ENCODE measurements at regions not wholly inside any gene's neighbourhood (a gene's known extent, or its start where the extent isn't known, plus 50 kb on each side); places are given as distances from the start of the nearest gene placed in this dataset.
"Not testable (repeated sequence)": the region's sequence is repeated elsewhere in the genome, so short reads cannot be mapped to it uniquely, and the experiment has no call there.

DNA sequence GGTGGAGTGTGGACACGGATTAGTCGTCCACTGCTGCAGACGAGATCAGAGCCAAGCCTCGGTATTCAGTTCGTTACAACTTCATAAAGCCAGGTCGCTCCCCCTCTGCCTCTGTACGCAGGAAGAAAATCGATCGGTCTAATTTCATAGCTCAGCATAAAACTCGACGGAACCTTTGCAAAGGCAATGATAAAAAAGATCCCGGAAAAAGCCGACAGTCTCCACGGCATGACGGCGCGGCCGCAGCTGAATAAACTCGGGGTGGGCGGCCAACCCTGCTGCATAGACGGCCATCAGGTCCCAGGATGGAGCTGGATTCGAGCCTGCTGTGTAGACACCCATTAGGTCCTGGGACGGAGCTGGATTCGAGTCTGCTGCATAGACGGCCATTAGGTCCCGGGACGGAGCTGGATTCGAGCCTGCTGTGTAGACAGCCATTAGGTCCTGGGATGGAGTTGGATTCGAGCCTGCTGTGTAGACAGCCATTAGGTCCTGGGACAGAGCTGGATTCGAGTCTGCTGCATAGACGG lies 113.8 kb upstream of the PPP2R3B start:
- no peak for DNase-seq

DNA sequence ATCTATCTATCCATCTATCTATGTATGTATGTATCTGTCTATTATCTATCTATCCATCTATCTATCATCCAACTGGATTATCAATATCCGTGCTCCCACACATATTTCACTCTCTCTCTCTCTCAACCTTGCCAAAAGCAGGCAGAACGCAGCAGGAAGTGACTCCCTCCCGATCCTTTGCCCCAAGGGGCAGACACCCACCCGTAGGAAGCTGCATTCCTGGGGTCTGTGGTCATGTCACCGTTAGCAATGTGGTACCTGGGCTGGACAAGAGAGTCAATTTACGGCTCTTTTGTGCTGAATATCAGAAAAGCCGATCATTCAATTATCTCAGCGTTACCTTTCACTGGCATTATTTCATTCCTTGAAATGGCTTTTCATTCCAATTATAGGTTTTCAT lies 119.6 kb upstream of the PPP2R3B start:
- no peak for DNase-seq

DNA sequence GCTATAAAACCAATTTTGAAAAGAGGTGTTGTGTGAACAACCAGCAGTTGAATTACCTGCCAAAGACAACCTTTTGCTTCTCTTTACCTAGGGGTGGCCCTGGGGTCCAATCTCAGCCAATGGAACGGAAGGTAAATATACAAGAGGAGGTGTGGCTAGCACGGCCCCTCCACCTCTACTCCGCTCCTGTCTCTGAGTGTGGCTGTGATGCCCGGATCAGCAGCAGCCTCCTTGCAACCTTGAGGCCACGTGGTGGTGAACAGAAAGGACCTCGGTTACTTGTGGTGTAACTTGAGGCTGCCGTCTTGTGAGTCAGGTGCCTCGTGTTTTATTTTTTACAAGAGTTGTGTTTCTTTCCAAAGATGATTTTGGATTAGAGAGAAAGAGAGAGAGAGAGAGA lies 121.5 kb upstream of the PPP2R3B start:
- no peak for DNase-seq

DNA sequence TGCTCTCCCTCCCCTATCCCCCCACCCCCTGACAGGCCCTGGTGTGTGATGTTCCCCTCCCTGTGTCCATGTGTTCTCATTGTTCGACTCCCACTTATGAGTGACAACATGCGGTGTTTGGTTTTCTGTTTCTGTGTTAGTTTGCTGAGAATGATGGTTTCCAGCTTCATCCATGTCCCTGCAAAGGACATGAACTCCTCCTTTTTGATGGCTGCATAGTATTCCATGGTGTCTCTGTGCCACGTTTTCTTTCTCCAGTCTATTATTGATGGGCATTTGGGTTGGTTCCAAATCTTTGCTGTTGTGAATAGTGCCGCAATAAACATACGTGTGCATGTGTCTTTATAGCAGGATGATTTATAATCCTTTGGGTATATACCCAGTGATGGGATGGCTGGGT lies 121.8 kb upstream of the SHOX start:
- not testable (repeated sequence) for DNase-seq

DNA sequence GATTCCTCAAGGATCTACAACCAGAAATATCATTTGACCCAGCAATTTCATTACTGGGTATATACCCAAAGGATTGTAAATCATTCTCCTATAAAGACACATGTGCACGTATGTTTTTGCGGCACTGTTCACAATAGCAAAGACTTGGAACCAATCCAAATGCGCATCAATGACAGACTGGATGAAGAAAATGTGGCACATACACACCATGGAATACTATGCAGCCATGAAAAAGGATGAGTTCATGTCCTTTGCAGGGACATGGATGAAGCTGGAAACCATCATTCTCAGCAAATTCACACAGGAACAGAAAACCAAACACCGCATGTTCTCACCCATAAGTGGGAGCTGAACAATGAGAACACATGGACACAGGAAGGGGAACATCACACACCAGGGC lies 119.5 kb upstream of the SHOX start:
- DNase-seq = not testable (repeated sequence)

DNA sequence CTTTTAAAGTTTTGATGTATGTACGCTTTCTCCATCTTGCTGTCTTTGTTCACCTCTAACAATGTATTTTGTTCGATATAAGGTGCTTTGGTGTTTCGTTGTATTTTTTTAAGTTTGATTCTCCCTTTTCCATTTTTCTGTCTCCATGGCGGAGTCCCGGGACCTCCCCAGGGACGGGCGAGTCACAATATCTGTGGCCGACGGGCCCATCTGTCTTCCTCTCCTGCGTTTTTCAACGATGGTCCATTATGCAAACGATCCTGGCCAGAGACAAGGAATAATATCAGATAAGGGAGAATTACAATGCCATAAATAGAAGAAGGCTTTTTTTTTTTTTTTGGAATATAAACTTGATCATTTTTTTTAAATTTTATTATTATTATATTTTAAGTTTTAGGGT lies 112.3 kb upstream of the SHOX start:
- DNase-seq = no peak

DNA sequence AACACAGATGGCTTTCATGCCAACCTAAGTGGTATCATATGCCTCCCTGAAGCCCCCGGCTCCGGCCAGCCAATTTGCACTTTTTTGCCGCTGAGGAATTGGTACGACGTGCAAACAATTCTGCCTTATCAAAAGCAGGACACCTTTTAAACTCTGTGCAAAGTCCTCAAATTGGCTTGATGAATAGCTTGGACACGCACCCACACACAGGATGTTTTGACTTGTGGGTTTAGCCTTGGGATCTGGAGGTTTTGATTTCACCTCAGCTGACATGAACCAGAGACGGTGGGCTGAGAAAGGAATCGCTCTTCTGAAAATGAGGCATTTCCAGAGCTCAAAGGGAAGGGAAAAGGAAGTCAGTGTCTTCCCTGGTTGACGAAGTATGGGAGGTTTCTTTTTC lies 110.8 kb upstream of the SHOX start:
- DNase-seq = no peak

DNA sequence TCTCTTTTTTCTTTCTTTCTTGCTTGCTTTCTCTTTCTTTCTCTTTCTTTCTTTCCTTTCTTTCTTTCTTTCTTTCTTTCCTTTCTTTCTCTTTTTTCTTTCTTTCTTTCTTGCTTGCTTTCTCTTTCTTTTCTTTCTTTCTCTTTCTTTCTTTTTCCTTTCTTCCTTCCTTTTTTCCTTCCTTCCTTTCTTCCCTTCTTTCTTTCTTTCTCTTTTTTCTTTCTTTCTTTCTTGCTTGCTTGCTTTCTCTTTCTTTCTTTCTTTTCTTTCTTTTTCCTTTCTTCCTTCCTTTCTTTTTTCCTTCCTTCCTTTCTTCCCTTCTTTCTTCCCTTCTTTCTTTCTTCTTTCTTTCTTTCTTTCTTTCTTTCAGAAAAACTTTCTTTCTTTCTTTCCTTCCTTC lies 108.1 kb upstream of the SHOX start:
- no peak for DNase-seq

DNA sequence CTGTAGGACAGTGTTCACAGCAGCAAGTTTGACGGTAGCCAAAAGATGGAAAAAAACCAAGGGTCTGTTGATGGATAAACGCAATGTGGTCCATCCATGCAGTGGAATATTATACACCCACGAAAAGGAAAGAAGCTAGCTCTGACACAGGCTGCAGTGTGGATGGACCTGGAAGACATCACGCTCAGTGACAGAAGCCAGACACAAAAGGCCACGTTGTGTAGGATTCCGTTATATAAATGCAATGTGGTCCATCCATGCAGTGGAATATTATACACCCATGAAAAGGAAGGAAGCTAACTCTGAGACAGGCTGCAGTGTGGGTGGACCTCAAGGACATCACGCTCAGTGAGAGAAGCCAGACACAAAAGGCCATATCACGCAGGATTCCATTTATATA lies 105.5 kb upstream of the SHOX start:
- DNase-seq = no peak

DNA sequence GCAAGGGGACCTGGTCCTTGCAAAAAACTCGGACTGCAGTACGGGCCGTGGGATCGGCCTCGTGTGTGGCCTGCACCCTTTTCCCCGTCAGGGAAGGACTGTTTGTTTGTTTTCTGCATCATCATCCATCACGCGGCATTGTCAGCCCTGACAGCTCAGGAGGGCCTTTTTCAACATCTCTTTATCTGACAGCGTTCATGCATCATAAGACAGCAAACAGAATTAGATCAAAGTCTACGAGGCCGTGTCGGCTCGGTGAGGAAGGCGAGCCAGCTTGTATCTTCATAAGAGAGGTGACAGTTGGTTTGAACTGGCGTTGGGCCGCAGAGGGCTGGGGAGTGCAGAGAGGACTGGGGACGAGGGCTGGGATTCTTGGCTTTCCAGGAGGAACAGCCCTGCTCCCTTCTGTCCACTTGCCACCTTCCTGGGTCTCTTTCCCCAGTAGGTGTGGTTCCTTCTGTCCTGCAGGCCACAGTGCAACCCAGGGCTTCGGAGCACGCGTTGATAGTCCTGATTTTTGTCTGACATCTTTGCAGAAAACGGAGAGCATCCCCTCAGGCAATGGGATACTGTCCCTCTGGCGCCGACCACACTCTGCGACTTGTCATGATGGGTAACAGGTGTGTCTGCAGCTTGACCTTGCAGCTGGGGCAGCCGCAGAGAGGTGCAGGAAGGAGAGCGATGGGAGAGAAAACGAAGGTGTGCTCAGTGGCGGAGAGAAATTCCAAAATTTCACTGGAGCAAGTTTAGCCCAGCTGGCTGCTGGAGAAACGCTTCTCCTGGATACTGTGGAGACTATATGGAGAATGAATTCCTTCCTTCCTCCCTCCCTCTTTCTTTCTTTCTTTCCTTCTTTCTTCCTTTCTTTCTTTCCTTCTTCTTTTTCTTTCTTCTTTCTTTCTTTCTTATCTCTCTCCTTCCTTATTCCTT lies 104.0 kb upstream of the SHOX start:
- no peak for DNase-seq

DNA sequence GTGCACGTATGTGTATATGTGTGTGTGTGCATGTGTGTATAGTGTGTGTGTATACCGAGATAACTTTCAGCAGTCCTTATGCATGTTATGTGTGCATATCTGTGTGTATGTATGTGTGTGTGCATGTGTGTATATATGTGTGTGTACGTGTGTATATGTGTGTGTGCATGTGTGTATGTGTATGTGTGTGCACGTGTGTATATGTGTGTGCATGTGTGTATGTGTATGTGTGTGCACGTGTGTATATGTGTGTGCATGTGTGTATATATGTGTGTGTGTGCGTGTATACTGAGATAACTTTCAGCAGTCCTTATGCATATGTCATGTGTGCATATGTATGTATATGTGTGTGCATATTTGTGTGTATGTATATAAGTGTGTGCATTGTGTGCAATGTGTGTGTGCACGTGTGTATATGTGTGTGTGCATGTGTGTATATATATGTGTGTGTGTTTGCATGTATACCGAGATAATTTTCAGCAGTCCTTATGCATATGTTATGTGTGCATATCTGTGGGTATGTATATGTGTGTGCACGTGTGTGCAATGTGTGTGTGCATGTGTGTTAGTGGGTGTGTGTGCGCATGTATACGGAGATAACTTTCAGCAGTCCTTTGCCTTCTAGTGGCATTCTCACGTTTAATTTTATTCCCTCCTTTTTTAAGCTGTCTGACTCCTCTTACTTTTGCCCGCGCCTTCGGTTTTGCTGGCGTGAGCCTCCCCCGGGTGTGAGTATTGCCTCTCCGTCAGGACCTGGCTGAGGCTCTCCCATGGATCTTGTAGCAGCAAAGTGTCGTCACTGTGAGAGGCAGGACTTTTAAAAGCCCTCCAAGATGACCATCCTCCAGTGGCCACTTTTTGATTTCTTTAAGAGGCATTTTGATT lies 99.6 kb upstream of the SHOX start:
- DNase-seq = no peak

DNA sequence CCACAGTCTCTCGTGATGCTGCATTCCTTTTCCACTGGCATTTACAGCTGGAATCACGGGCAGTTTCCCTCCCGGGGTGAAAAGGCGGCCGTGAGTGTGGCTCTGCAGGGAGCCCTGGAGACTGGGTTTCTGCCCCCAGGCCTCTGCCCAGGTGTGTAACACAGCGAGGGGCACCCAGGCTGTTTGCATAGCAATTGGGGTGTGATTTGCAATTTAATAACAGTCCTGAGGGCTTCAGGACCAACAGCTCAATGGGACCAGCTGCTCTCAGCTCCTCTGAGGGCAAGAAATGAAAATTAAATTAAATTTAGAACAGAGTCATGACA lies 99.0 kb upstream of the SHOX start:
- no peak for DNase-seq

DNA sequence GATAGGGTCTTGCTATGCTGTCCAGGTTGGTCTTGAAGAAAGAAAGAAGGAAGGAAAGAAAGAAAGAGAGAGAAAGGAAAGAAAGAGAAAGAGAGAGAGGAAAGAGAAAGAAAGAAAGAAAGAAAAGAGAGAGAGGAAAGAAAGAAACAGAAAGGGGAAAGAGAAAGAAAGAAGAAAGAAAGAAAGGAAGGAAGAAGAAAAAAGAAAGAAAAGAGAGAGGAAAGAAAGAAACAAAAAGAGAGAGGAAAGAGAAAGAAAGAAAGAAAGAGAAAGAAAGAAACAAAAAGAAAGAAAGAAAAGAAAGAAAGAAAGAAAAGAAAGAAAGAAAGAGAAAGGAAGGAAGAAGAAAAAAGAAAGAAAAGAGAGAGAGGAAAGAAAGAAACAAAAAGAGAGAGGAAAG lies 95.8 kb upstream of the SHOX start:
- no peak for DNase-seq

DNA sequence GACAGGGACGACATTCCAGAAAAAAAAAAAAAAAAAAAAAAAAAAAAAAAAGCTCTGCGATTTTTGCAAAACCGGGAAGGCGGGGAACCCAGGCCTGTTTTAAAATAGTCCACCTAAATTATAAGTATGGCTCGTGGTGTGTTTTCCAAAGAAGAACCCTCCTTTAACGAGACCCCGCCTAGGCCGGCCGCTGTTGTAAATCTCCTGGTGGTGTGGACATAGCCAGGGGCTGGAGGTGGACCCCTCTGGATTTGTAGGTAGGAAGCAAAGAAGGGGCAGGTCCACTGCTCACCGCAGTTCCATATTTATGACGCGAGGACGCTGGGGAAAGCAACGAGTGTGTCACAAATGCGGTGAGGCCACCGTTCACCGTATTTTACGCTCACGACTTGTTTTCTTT lies 94.0 kb upstream of the SHOX start:
- no peak for DNase-seq

DNA sequence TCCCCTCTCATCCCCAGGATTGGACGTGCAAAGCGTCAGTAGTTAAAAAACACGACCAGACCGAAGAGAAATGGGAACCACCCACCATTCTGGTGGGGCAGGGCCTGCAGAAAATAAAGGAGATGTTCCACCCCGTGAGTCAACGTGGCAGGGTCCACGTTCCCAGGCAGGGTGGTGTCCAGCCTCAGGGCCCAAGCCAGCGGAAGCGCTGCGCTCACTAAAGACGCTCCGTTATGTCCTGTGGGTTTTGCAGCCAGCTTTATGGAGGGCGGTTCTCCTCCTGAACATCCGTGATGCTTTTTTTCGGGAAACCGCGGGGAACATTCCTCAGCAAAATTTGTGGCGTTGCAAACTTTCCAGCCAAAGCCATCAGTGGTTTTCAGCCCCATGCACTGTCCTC lies 93.4 kb upstream of the SHOX start:
- DNase-seq = no peak

DNA sequence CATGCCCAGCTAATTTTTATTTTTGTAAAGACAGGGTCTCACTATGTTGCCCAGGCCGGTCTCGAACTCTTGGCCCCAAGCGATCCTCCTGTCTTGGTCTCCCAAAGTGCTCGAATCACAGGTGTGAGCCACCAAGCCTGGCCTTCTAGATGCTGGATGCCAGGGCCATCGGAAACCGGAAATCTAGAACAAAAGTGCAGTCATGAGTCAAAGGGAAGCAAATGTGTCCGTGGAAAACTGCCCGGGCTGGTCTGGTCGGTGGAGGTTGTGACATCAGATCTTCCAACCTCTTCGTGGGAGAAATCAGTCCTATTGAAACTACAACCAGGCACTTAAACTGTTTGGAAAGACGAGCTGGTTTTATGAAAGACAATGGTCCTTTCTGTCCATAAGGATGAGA lies 92.3 kb upstream of the SHOX start:
- no peak for DNase-seq

DNA sequence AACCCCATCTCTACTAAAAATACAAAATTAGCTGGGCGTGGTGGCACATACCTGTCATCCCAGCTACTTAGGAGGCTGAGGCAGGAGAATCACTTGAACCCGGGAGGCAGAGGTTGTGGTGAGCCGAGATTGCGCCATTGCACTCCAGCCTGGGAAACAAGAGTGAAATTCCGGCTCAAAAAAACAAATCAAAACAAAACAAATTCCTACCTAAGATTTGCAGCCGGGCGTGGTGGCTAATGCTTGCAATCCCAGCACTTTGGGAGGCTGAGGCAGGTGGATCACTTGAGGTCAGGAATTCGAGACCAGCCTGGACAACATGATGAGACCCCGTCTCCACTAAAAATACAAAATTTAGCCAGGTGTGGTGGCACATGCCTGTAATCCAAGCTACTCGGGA lies 89.6 kb upstream of the SHOX start:
- DNase-seq = not testable (repeated sequence)

DNA sequence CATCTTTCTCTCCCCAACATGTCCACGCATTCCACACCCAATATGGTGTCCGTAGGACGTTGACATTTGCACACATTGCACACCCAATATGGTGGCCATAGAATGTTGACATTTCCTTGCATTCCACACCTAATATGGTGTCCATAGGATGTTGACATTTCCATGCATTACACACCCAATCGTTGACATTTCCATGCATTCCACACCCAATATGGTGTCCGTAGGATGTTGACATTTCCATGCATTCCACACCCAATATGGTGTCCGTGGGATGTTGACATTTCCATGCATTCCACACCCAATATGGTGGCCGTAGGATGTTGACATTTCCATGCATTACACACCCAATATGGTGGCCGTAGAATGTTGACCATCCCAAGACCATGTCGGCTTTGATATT lies 88.4 kb upstream of the SHOX start:
- no peak for DNase-seq

DNA sequence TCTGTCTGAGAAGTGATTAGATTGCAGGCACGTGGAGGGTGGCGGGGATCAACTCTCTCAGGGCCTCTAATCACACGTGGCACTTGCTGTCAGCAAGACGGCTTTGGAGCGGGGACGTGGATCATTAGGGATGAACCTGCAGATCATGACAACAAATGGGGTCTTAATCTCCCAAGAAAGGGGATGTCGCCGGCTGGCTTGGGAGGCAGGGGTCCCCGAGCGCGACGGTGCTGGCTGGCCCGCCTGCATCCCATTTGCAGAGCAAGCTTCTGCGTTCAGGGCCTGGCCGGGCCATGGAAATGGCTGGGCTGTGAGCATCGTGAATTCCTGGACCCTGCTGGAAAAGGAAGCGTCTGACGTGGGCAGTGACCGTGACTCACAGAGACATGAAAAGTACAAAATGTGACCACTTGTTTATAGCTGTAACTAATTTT lies 85.1 kb upstream of the SHOX start:
- no peak for DNase-seq

DNA sequence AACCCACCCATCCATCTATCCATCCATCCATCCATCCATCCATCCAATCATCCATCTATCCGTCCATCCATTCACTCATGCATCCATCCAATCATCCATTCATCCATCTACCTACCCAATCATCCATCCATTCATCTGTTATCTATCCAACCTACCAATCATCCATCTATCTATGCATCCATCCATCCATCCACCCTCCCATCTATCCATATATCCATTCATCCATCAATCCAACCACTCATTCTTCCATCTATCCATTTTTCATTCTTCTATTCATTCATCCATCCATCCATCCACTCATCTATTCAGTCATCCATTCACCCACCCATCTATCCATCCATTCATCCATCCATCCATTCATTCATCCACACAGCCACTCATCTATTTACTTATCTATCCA lies 80.1 kb upstream of the SHOX start:
- no peak for DNase-seq

DNA sequence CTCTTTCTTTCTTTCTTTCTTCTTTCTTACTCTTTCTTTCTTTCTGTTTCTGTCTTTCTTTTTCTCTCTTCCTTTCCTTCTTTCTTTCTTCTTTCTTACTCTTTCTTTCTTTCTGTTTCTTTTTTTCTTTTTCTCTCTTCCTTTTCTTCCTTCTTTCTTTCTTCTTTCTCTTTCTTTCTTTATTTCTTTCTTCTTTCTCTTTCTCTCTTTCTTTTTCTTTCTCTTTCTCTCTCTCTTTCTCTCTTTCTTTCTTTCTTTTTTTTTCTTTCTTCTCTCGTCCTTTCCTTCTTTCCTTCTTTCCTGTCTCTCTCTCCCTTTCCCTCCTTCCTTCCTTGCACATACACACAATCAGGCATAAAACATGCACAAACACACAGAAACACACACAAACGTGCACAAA lies 79.3 kb upstream of the SHOX start:
- no peak for DNase-seq

DNA sequence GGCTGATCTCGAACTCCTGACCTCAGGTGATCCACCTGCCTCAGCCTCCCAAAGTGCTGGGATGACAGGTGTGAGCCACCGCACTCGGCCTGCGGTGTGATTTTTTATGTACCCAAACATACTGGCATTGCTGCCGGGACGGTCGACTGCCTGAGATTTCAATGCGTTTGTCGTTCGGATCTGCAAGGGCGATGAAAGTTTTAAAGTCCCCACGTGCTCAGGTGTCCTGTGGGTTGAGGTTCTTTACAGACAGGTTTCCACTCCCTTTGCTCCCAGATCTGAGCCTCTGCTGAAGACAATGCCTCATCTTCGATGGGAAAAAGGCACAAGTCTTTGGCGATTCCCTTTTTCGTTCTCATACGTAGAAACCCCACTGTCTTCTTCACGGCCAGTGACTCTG lies 78.1 kb upstream of the SHOX start:
- DNase-seq = no peak

DNA sequence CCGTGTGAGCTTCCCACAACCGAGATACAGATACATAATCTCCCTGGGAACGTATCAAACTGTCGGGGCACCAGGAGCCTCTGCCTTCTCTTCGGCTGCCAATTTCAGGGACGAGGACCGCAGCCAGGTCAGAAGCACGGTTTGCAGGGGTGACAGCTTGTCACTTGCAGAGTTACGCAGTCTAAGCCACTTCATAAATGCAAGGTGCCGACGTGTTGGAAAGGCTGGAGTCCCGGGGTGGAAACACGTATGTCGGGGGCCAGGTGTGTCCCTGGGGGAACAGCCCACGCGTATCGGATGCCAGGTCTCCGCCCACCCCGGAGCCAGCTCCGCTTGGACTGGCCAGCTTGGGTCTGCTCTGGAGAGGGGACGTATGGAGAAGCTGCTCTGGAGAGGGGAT lies 76.3 kb upstream of the SHOX start:
- no peak for DNase-seq
